ENCODE measurements at regions not wholly inside any gene's neighbourhood (a gene's known extent, or its start where the extent isn't known, plus 50 kb on each side); places are given as distances from the start of the nearest gene placed in this dataset.

DNA sequence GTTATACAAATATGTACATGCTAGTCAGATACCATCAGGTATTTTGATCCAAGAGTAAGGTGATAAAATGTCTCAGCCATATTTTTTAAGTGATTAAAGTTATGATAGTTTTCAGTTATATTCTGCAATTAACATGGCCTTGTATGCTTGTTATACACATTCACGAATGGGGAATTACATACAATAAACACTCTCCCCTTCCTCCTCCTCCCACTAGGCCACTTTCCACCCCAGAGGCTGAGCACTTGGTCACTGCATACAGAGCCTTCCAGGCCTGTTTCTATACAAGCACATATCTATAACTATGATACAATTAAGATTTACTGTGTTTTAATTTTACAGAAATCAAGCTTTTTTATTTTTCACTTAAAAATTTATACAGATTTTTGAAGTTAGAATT, 104.7 kb upstream of the PIK3R1 start:
- TF ChIP-seq CTCF (IDR thresholded peaks at IDR 0.05), result no peak
- TF ChIP-seq EZH2 (IDR thresholded peaks at IDR 0.05), result no peak
- TF ChIP-seq EZH2phosphoT487 (IDR thresholded peaks at IDR 0.05), result no peak

Data from neural progenitor cell (in vitro differentiated cells).